HepG2 (cell line): ENCODE measurements at regions not wholly inside any gene's neighbourhood (a gene's known extent, or its start where the extent isn't known, plus 50 kb on each side); places are given as distances from the start of the nearest gene placed in this dataset.

Experiments used
- ATAC-seq: fragments of 200-7000 bp; cut with Tn5 transposase; 3 replicates; pipeline ENCODE4 v1.9.1; 2020; ENCODE audit warnings: mild to moderate bottlenecking, moderate library complexity
- BruUV-seq: library from RNA; stranded (reverse); fragments of 400-500 nt; replicated peaks from 2 replicates; lab custom pipeline; 2021; lab: Mats Ljungman, UMichigan
- CTCF ChIA-PET: fragments of 300-600 bp; formaldehyde crosslinking; extraction: SDS; loops from one replicate; lab custom pipeline; 2021; ENCODE audit warnings: low total read pairs, inconsistent platforms, low intra/inter-chr PET ratio; lab: Yijun Ruan, JAX
- POLR2A ChIA-PET: fragments of 350-600 bp; sonication (Branson Sonifier 250); formaldehyde crosslinking; loops from one replicate; lab custom pipeline; 2020; ENCODE audit warnings: antibody characterized with exemption, inconsistent platforms; lab: Yijun Ruan, JAX
- DNase-seq: peaks from one replicate; pipeline ENCODE4 v3.0.0-alpha.2; 2015; ENCODE audit warnings: low spot score
- FAIRE-seq: peaks from 3 replicates; lab custom pipeline; 2011; peaks lifted over from hg19 to GRCh38; lab: Jason Lieb, UNC
- H2AFZ ChIP-seq: one replicate; pipeline ENCODE4 v1.6.1; 2011; ENCODE audit warnings: low read length, inconsistent platforms
- H3K27ac ChIP-seq: fragments of 300-600 bp; 3 replicates; pipeline ENCODE4 v1.8.0; 2011; ENCODE audit warnings: mixed run types, mild to moderate bottlenecking, mixed read lengths, low read length, inconsistent platforms; ENCODE audit not compliant: insufficient read depth; ENCODE audit errors: extremely low read length
- H3K27me3 ChIP-seq, 2 experiments: fragments of 200-600 bp in 1 of 2; 2 replicates in 1 of 2; 3 replicates in 1 of 2; pipeline versions ENCODE4 v1.6.0 to v1.8.0; 2011; ENCODE audit warnings: low read length in 2 of 2, mild to moderate bottlenecking in 2 of 2, moderate library complexity in 2 of 2, inconsistent platforms in 1 of 2; ENCODE audit not compliant: insufficient read depth in 2 of 2, control insufficient read depth in 1 of 2
- H3K36me3 ChIP-seq, 2 experiments: fragments of 200-600 bp in 1 of 2; replicated peaks in 1 of 2; 2 replicates in 1 of 2; 3 replicates in 1 of 2; pipeline versions ENCODE4 v1.5.1 to v1.8.0; 2011; ENCODE audit warnings: low read length in 2 of 2, inconsistent platforms in 1 of 2; ENCODE audit not compliant: insufficient read depth in 2 of 2, control insufficient read depth in 1 of 2
- H3K4me1 ChIP-seq: 2 replicates; pipeline ENCODE4 v1.5.1; 2012; ENCODE audit warnings: low read length, inconsistent platforms; ENCODE audit not compliant: insufficient read depth
- H3K4me2 ChIP-seq: 2 replicates; pipeline ENCODE4 v1.6.0; 2011; ENCODE audit warnings: low read depth, low read length, inconsistent platforms
- H3K4me3 ChIP-seq, 3 experiments: fragments of 200-600 bp in 1 of 3; sonication (generic), shearing (Covaris generic) in 1 of 3; replicated peaks in 1 of 3; 2 replicates each; pipeline ENCODE4 v1.5.1; 2011 to 2016; ENCODE audit warnings: low read length in 3 of 3, inconsistent platforms in 2 of 3, low read depth in 2 of 3, mild to moderate bottlenecking in 2 of 3, control low read depth in 1 of 3, mixed read lengths in 1 of 3; ENCODE audit not compliant: insufficient read depth in 1 of 3
- H3K79me2 ChIP-seq: one replicate; pipeline ENCODE4 v1.6.1; 2011; ENCODE audit warnings: low read length, inconsistent platforms; ENCODE audit not compliant: insufficient read depth
- H3K9ac ChIP-seq: 2 replicates; pipeline ENCODE4 v1.6.0; 2011; ENCODE audit warnings: mild to moderate bottlenecking, low read depth, low read length, inconsistent platforms; ENCODE audit not compliant: insufficient read depth
- H3K9me3 ChIP-seq: 2 replicates; pipeline ENCODE4 v1.5.1; 2012; ENCODE audit warnings: mild to moderate bottlenecking, low read length
- H4K20me1 ChIP-seq: 2 replicates; pipeline ENCODE4 v1.6.0; 2011; ENCODE audit warnings: inconsistent platforms, mild to moderate bottlenecking, low read length, moderate library complexity; ENCODE audit not compliant: insufficient read depth
- ATF3 ChIP-seq: sonication (generic); formaldehyde crosslinking; IDR thresholded peaks from 2 replicates; pipeline ENCODE4 v1.4.0; 2020; ENCODE audit warnings: missing genetic modification reagents
- ATRX ChIP-seq: sonication (generic); formaldehyde crosslinking; IDR thresholded peaks from 2 replicates; pipeline ENCODE4 v1.4.0; 2020; ENCODE audit warnings: missing genetic modification reagents, borderline replicate concordance
- DDIT3 ChIP-seq: sonication (generic); formaldehyde crosslinking; IDR thresholded peaks from 2 replicates; pipeline ENCODE4 v1.4.0; 2020; ENCODE audit warnings: mild to moderate bottlenecking, missing genetic modification reagents
- FOXP1 ChIP-seq, 2 experiments: fragments of 450-650 bp in 1 of 2; IDR thresholded peaks; 2 replicates each; pipeline ENCODE4 v1.6.1; 2017 to 2018; ENCODE audit warnings: antibody characterized with exemption in 1 of 2
- KDM2A ChIP-seq: sonication (generic); formaldehyde crosslinking; IDR thresholded peaks from 2 replicates; pipeline ENCODE4 v1.4.0; 2020; ENCODE audit warnings: low read depth, missing genetic modification reagents, borderline replicate concordance
- MTF2 ChIP-seq: sonication (generic); formaldehyde crosslinking; IDR thresholded peaks from 2 replicates; pipeline ENCODE4 v1.5.0; 2020; ENCODE audit warnings: missing genetic modification reagents, borderline replicate concordance
- POLR2AphosphoS2 ChIP-seq: IDR thresholded peaks from 2 replicates; pipeline ENCODE4 v1.6.1; 2011; ENCODE audit warnings: low read depth, low read length, improper control_type of control experiment
- RBM22 ChIP-seq: fragments of 200-400 bp; formaldehyde crosslinking; optimal IDR thresholded peaks from 2 replicates; pipeline ENCODE3; 2017; ENCODE audit warnings: mild to moderate bottlenecking, low read length, moderate library complexity
- RNF219 ChIP-seq: sonication (generic); formaldehyde crosslinking; IDR thresholded peaks from 2 replicates; pipeline ENCODE4 v1.5.0; 2020; ENCODE audit warnings: mild to moderate bottlenecking, missing genetic modification reagents
- SRF ChIP-seq: IDR thresholded peaks from 2 replicates; pipeline ENCODE4 v1.6.1; 2011; ENCODE audit warnings: mild to moderate bottlenecking, low read depth, low read length, moderate library complexity
- STAT6 ChIP-seq: sonication (generic); formaldehyde crosslinking; IDR thresholded peaks from 2 replicates; pipeline ENCODE4 v1.4.0; 2020; ENCODE audit warnings: missing genetic modification reagents, mild to moderate bottlenecking, borderline replicate concordance
- ZBTB3 ChIP-seq: sonication (generic); formaldehyde crosslinking; IDR thresholded peaks from 2 replicates; pipeline ENCODE4 v1.4.0; 2020; ENCODE audit warnings: low read depth, mild to moderate bottlenecking, moderate library complexity, missing genetic modification reagents, borderline replicate concordance
- ZBTB37 ChIP-seq: sonication (generic); formaldehyde crosslinking; IDR thresholded peaks from 2 replicates; pipeline ENCODE4 v1.4.0; 2020; ENCODE audit warnings: mild to moderate bottlenecking, missing genetic modification reagents
- ZFP91 ChIP-seq: sonication (generic); formaldehyde crosslinking; IDR thresholded peaks from 2 replicates; pipeline ENCODE4 v1.9.0; 2022; ENCODE audit warnings: missing genetic modification reagents, mild to moderate bottlenecking, borderline replicate concordance
- ZNF264 ChIP-seq: sonication (generic); formaldehyde crosslinking; IDR thresholded peaks from 2 replicates; pipeline ENCODE4 v1.4.0; 2020; ENCODE audit warnings: missing genetic modification reagents
- ZNF746 ChIP-seq: sonication (generic); formaldehyde crosslinking; IDR thresholded peaks from 2 replicates; pipeline ENCODE4 v1.8.0; 2022; ENCODE audit warnings: mild to moderate bottlenecking, missing genetic modification reagents
- WGBS: methylation state at CpG from one replicate; pipeline ENCODE4 v1.1.6; 2017; ENCODE audit warnings: low lambda C conversion rate; 5-methylcytosine and 5-hydroxymethylcytosine counted together
- in situ Hi-C: cut with HindIII; loops from 2 replicates; pipeline ENCODE4 v1.10.0; 2017; ENCODE audit warnings: low pct_unique_long_range_greater_than_20kb; ENCODE audit not compliant: extremely low pct_ligation_motif_present
- intact Hi-C: fragments of 100-400 bp; cut with micrococcal nuclease; formaldehyde crosslinking; loops from one replicate; pipeline ENCODE4 v1.10.0; 2022; ENCODE audit not compliant: unreplicated experiment

GRCh38 chr11:128146926-128147605 is 440.3 kb downstream of the ETS1 start:
- H3K9ac ChIP-seq, result no peak overlapping the region
- H2AFZ ChIP-seq, result no peak overlapping the region
- under 1% methylated on average over 5 of the region's 5 CpGs for WGBS
- DNase-seq (no peak), FAIRE-seq (no peak), ATAC-seq (no peak)
- H3K4me2 ChIP-seq, result no peak overlapping the region
- H3K79me2 ChIP-seq, result no peaks in the 10 kb centered on the region
- in situ Hi-C loops (no loop called here), intact Hi-C loops (no loop called here)
- BruUV-seq, result no TSS peak
- no peaks in the 10 kb centered on the region for H3K36me3 ChIP-seq
- no peaks in the 10 kb centered on the region for H3K4me1 ChIP-seq
- no peaks in the 10 kb centered on the region for H3K9me3 ChIP-seq
- H4K20me1 ChIP-seq, result no peaks in the 10 kb centered on the region
- no peaks in the 10 kb centered on the region for H3K27me3 ChIP-seq
- POLR2A ChIA-PET, result no interaction called here
- H3K4me3 ChIP-seq, result no peak overlapping the region
- H3K27ac ChIP-seq, result no peak overlapping the region
- CTCF ChIA-PET, result no interaction called here
- TF ChIP-seq POLR2AphosphoS2 (no peak), KDM2A (CRISPR knock-in tag) (no peak), RNF219 (CRISPR knock-in tag) (no peak), ZFP91 (no peak), ZBTB37 (CRISPR knock-in tag) (no peak), ZNF264 (CRISPR knock-in tag) (no peak), STAT6 (CRISPR knock-in tag) (no peak), ATRX (CRISPR knock-in tag) (no peak), RBM22 (no peak), DDIT3 (no peak), FOXP1 (IDR thresholded peaks at IDR 0.05) (no peak), FOXP1 (CRISPR knock-in tag; IDR thresholded peaks at IDR 0.05) (no peak), SRF (no peak), ZBTB3 (no peak), ZNF746 (no peak), MTF2 (no peak), ATF3 (no peak)
